Peyer's patch (tissue), 4 donors: ENCODE measurements at regions not wholly inside any gene's neighbourhood (a gene's known extent, or its start where the extent isn't known, plus 50 kb on each side); places are given as distances from the start of the nearest gene placed in this dataset.

Experiments used
- POLR2A ChIP-seq, 2 donors: fragments of 450-650 bp; IDR thresholded peaks; one replicate each; pipeline ENCODE4 v1.5.1; 2017; ENCODE audit warnings: antibody characterized with exemption in 2 of 2, mild to moderate bottlenecking in 2 of 2, moderate library complexity in 2 of 2
- TF ChIP-seq, protein P1 (sequence below), 6 experiments: fragments of 450-650 bp in 4 of 6; fragments of 200-600 bp in 2 of 6; sonication (generic) in 1 of 6; IDR thresholded peaks; one replicate each; pipeline ENCODE4 v1.5.1; 2017 to 2019; ENCODE audit warnings: antibody characterized with exemption in 6 of 6, mild to moderate bottlenecking in 3 of 6, moderate library complexity in 1 of 6

GRCh38 chr2:204452464-204453023 lies 92.7 kb upstream of the PARD3B start:
- TF ChIP-seq, protein P1, sequence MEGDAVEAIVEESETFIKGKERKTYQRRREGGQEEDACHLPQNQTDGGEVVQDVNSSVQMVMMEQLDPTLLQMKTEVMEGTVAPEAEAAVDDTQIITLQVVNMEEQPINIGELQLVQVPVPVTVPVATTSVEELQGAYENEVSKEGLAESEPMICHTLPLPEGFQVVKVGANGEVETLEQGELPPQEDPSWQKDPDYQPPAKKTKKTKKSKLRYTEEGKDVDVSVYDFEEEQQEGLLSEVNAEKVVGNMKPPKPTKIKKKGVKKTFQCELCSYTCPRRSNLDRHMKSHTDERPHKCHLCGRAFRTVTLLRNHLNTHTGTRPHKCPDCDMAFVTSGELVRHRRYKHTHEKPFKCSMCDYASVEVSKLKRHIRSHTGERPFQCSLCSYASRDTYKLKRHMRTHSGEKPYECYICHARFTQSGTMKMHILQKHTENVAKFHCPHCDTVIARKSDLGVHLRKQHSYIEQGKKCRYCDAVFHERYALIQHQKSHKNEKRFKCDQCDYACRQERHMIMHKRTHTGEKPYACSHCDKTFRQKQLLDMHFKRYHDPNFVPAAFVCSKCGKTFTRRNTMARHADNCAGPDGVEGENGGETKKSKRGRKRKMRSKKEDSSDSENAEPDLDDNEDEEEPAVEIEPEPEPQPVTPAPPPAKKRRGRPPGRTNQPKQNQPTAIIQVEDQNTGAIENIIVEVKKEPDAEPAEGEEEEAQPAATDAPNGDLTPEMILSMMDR (IDR thresholded peaks at IDR 0.05): no peak
- no peak for TF ChIP-seq POLR2A (IDR thresholded peaks at IDR 0.05)
